ENCODE measurements at regions not wholly inside any gene's neighbourhood (a gene's known extent, or its start where the extent isn't known, plus 50 kb on each side); places are given as distances from the start of the nearest gene placed in this dataset.
"Not testable (repeated sequence)": the region's sequence is repeated elsewhere in the genome, so short reads cannot be mapped to it uniquely, and the experiment has no call there.

- no peak for DNase-seq
These were observed 208.0 kb upstream of the UBL3 start for GRCh38 chr13:30058429-30058828.

GRCh38 chr13:30054546-30054945, 204.1 kb upstream of the UBL3 start:
- not testable (repeated sequence) for DNase-seq

GRCh38 chr13:30053939-30054338, 203.5 kb upstream of the UBL3 start:
- no peak for DNase-seq

DNA sequence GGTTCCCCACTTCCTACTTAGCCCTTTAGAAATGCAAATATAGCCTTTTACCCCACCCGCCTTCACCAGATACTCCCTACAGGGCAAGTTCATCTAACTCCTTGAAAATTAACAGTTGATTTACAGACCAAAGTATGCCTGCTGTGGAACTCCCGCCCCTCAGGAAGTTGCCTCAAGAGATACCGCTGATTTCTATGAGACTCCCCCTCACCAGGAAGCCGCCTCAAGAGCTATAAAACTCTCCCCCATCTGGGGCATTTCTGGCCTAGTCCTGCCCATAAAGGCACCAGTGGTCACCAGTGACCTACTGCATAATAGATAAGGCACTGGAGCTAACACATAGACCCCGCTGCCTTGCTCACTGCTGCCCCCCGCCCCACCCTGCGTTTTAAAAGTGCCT, 201.7 kb upstream of the UBL3 start:
- DNase-seq: no peak

DNA sequence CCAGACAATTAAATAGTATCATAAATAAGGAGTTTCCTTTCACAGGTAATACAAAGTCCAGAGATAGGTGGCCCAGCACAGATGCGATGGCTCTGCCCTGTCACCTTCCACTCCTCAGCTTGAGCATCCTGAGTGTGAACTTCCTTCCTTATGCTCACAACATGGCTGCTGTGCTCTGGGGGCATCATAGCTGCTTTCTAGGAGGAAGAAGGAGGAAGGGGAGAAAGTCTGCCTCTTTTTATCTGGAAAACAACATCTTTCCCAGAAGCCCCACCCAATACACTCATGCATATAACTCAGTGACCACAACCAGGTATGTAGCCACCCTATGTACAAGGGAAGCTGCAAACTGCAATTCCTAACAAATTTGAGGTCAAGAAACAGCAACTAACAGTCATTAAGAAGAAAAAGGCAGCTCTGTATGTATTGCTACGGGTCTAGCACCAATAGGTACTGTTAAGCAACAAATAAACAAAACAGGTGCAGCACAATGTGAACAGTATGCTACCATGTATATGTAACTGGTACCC, 201.2 kb upstream of the UBL3 start:
- DNase-seq: no peak

DNA sequence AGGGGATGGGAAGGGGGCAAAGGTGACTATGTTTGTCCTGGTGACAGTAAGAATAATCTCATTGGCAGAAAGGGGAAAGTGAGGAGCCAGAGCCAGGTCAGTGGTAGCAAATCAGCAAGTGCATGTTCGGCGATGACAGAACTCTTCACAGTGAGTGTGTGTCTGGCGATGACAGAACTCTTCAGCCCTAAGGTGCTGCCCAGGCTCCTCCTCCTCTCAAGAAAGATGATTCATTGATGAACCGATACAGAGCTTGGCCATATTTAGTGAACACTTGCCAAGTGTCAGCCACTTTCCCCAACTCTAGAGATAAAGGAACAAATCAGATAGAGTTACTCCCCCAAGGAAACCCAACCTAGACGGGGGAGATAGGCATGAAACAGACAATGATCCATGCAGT, 199.3 kb upstream of the UBL3 start:
- DNase-seq: no peak

GRCh38 chr13:30047154-30047874, 196.9 kb upstream of the UBL3 start:
- DNase-seq: no peak

GRCh38 chr13:30045916-30046704, 195.7 kb upstream of the UBL3 start:
- DNase-seq: no peak

- DNase-seq: no peak
These were observed 194.5 kb upstream of the UBL3 start for GRCh38 chr13:30044932-30045331.

- DNase-seq: no peak
These were observed 193.2 kb upstream of the UBL3 start for GRCh38 chr13:30043631-30043925.

DNA sequence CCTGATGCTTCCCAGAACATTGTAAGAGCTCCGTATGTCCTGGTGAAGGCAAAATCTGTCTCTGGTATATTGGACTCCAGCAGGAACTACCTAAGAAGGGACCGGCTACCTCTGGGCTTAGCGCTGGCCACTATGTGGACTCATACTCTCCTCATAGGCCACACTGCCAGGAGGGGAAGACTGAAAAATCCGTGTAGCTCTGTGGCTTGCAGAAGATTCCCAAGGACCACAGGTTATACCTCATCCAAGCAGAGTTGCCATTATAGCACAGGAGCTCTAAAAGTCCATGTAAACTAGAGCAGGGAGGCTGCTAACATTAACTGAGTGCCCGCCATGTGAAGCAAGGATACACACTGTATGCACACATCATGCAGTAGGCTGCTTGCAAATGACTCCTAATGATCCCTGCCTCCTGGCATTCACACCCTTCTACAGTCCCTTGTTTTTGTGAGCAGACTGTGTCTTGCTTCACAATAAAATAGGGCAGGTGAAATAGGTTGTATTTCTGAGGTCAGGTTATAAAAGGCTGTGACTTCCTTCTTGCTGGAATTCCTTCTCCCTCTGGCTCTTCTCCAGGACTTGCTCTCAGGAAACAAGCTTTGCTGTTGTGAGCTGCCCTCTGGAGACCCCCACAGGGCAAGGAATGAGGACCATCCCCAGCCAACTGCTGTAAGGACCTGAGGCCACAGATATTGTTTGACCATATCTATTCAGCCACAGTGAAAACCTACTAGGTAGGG, 192.6 kb upstream of the UBL3 start:
- DNase-seq: no peak

DNA sequence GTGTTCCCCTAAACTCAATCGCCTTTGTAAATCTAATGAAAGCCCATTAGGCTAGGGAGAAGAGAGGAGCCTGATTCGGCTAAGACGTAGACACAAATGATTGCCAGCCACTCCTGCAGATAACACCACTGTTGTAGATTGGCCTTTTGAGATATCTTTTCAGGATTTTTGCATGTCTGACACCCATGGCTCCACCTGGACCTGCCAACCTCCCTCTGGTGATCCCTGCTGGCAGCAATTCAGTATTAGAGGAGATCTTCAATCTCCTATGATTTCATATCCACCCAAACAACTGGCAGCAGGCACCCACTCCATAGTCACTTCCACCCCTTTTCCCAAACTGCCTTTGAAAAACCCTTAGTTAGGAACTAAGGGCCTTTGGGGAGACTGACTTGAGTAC, 191.9 kb upstream of the UBL3 start:
- DNase-seq: no peak

DNA sequence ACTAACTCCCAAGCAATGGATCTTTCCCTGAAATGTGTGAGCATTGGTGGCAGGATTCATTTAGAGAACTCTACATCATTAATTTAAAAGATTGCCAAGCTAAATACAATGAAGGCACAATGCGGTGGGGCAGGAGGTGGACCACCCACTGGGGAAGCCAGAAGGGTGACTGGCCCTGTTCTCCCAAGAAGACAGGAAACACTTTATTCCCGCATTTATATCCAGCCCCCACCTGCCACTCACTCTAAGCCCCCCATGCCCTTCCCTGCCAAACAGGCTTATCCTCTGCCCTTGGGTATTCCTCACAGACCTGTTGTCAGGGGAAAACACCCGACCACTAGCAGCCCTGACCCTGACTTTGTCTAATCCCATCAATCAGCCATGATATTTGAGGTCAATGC, 189.1 kb upstream of the UBL3 start:
- DNase-seq: no peak

GRCh38 chr13:30038884-30039283, 188.5 kb upstream of the UBL3 start:
- DNase-seq: no peak

GRCh38 chr13:30037766-30038165, 187.3 kb upstream of the UBL3 start:
- DNase-seq: no peak

- DNase-seq: no peak
These were observed 186.9 kb upstream of the UBL3 start for GRCh38 chr13:30037306-30037705.

DNA sequence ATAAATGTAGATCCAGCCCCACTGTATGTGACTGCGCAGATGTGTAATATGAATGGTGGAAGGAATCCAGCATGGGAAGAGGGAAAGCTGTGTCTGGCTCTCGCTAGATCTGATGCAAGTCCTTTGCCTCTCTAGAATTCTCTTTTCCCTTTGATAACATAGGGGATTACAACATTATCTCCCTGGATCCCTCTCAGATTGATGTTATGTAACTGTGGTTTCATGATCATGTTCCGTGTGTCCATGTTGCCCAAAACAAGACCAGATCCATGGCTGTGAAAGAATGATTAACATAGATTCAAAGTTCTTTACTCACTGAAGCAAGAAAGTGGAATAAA, 184.0 kb upstream of the UBL3 start:
- no peak for DNase-seq

- DNase-seq: no peak
These were observed 183.5 kb upstream of the UBL3 start for GRCh38 chr13:30033681-30034457.

DNA sequence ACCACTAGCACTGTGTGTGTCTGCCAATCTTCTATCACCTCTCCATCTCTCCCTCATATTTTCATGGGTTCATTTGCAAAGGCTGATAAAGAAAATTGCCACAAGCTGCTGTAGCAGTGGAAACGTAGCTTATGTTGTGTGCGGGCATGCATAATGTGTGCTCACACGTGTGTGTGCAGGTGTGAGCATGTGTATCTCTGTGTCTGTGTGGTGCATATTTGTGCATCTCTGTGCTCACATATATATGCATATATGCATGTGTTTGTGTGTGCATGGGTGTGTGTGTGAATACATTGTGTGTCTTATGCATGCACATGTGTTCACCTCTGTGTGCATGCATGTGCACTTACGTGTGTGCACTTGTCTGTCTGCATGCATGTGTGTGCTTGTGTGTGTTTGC, 181.8 kb upstream of the UBL3 start:
- no peak for DNase-seq

DNA sequence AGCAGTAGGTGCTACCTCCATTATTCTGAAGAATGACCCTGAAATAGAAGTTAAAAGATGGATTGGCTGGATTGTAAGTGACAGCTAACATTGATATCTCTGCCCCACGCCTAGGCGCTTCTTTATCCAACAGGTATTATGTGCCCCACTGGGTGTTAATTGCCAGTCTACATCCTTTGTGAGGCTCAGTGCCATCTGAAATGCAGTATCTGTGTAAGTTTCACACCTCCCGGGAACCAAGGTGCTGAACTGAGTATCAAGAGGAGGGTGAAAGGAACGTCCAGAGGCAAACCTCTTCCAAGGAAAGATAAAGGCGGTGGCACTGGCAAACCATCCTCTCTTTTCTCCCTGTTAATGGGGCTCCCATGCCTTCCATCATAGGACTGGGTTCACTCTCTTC, 181.1 kb upstream of the UBL3 start:
- no peak for DNase-seq

- no peak for DNase-seq
These were observed 179.8 kb upstream of the UBL3 start for GRCh38 chr13:30030141-30030750.

- DNase-seq: no peak
These were observed 177.4 kb upstream of the UBL3 start for GRCh38 chr13:30027569-30028455.
